ENCODE measurements at regions not wholly inside any gene's neighbourhood (a gene's known extent, or its start where the extent isn't known, plus 50 kb on each side); places are given as distances from the start of the nearest gene placed in this dataset.

- TF ChIP-seq CTCF (conservative IDR thresholded peaks at IDR 0.05; ENCODE audit: low read length) (no peak), EZH2phosphoT487 (IDR thresholded peaks at IDR 0.05; ENCODE audit: borderline replicate concordance) (no peak)
These were observed 249.1 kb upstream of the E2F7 start for GRCh38 chr12:77314378-77315052.

Measured in Loucy (cell line).